ENCODE measurements at regions not wholly inside any gene's neighbourhood (a gene's known extent, or its start where the extent isn't known, plus 50 kb on each side); places are given as distances from the start of the nearest gene placed in this dataset.

DNA sequence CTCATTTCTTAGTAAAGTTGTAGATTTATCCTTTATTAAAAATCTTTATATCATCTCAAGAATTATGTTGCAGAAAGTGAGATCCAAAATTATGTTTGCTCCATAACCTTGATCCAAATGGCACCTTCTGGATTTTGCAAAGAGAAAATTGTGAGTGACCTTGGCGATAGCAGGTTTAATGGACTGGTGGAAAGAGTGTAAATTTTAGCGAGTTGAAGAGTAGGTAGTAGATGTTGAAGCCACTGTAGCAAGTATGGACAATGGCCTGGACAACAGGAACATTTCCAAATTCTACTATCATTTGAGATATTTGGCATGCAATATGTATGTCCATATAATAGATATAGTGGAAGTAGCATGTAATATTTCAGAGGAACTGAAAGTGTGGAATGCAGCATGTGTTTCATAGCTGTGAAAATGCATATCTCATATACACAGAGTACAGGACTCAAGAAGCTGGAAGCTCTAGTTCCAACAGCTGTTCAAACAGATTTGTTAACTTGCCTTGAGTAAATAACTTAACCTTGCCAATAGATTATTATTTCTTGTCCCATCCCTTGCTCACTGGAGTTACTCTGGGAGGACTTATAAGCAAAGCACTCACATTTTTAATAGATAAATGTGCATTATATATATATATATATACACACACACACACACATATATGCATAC is 152.5 kb upstream of the TLL1 start:
- no peak for DNase-seq (ENCODE audit: low spot score)

GRCh38 chr4:165721815-165722214 is 151.2 kb upstream of the TLL1 start:
- DNase-seq (ENCODE audit: low spot score), result no peak

- DNase-seq (ENCODE audit: low spot score), result no peak
Measured at GRCh38 chr4:165723051-165723795, 149.8 kb upstream of the TLL1 start.

GRCh38 chr4:165724786-165725185 is 148.3 kb upstream of the TLL1 start:
- no peak for DNase-seq (ENCODE audit: low spot score)

DNA sequence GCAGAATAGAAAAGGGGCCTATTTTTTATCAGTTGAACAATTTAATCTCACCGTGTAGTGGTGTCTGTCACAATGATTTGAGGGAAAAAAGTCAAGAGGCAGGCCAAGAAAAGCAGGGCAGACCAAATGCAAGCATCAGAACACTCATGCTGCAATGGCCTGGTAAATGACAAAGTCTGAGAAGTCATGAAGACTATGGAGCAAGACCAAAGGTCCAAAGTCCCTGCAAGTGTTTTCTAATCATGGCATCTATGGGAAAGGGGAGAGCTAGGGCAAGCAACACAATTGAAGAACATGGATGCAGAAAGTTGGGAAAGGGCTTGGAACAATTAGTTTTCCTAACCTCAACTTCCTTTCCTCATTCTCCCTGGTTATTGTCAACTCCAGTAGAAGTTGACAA is 147.7 kb upstream of the TLL1 start:
- no peak for DNase-seq (ENCODE audit: low spot score)

- no peak for DNase-seq (ENCODE audit: low spot score)
Measured at GRCh38 chr4:165726831-165727230, 146.2 kb upstream of the TLL1 start.

- DNase-seq (ENCODE audit: low spot score), result no peak
Measured at GRCh38 chr4:165737309-165737972, 135.6 kb upstream of the TLL1 start.

DNA sequence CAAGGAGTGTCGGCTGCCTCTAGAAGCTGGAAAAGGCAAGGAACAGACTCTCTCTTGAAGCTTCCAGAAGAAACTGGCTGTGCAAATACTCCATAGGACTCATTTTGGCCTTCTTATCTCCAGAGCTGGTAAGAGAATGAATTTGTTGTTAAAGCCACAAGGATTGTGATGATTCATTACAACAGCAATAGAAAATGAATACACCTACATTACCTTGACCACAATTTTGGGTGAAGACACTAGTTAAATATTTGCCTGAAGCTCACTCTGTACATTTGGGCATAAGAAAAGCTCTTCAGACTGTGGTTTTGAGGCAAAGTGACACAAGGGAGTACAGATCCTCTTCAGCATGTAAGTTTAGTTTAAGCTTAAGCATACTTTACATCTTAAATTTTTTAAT is 134.5 kb upstream of the TLL1 start:
- no peak for DNase-seq (ENCODE audit: low spot score)

DNA sequence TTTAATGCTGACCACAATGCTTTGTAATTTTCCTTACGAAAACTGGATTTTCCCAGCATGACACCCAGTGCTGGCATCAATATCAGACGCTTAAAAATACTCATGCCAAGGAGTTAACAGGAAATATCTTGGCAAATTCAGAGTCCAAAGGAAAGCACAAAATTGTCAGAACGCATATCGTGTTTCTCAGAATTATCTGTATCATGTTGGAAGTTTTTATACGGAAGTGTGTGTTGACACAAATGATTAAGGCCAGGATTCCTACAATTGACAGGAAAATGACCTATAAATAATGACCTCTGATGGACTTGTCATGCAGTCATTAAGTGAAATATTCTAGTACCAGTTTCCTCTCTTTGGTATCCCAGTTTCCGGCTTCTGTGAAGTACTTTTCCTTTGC is 132.1 kb upstream of the TLL1 start:
- DNase-seq (ENCODE audit: low spot score), result no peak

DNA sequence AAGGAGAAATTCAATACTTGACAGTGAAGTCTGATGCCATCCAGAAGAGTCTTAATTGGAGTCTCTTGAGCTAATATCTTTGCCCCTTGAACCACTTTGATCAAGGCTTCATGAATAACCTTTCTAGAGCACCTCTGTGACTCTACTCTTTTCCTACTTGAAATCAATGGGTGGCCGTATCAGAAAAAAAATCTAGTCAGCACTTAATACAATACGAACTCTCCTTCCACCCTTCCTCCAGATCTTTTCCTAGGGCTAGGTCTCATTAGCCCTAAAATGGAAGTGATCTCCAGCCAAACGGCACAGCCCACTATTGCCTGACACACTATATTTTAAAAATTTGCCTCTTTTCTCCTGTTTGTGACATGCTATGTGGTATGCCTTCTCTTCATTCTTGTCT is 129.6 kb upstream of the TLL1 start:
- no peak for DNase-seq (ENCODE audit: low spot score)

GRCh38 chr4:165744370-165744769 is 128.7 kb upstream of the TLL1 start:
- no peak for DNase-seq (ENCODE audit: low spot score)

- no peak for DNase-seq (ENCODE audit: low spot score)
Measured at GRCh38 chr4:165748321-165748720, 124.7 kb upstream of the TLL1 start.

GRCh38 chr4:165751882-165752281 is 121.2 kb upstream of the TLL1 start:
- DNase-seq (ENCODE audit: low spot score), result no peak

- DNase-seq (ENCODE audit: low spot score), result no peak
Measured at GRCh38 chr4:165754664-165755063, 118.4 kb upstream of the TLL1 start.

- no peak for DNase-seq (ENCODE audit: low spot score)
Measured at GRCh38 chr4:165756836-165757235, 116.2 kb upstream of the TLL1 start.

- no peak for DNase-seq (ENCODE audit: low spot score)
Measured at GRCh38 chr4:165757451-165757850, 115.6 kb upstream of the TLL1 start.

- no peak for DNase-seq (ENCODE audit: low spot score)
Measured at GRCh38 chr4:165758086-165758485, 115.0 kb upstream of the TLL1 start.

- no peak for DNase-seq (ENCODE audit: low spot score)
Measured at GRCh38 chr4:165760182-165760581, 112.9 kb upstream of the TLL1 start.

- DNase-seq (ENCODE audit: low spot score), result no peak
Measured at GRCh38 chr4:165761963-165762362, 111.1 kb upstream of the TLL1 start.

DNA sequence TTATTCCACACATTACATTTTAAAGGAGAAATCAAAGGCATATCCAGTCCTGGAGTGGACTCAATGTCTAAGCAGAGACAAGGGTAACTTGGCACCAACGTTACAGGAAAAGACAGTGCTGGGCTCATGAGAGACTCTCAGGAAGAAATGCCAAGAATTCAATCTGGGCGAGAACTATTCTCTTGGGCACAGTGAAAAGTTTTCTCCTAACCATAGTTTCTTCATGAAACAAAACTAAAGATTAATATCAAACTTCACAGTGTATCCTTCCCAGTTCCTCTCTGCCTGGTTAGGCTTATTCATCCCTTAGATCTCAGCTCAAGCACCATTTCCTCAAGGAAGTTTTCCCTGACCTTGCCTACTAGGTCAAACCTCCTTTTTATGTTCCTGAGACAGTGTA is 109.4 kb upstream of the TLL1 start:
- no peak for DNase-seq (ENCODE audit: low spot score)

DNA sequence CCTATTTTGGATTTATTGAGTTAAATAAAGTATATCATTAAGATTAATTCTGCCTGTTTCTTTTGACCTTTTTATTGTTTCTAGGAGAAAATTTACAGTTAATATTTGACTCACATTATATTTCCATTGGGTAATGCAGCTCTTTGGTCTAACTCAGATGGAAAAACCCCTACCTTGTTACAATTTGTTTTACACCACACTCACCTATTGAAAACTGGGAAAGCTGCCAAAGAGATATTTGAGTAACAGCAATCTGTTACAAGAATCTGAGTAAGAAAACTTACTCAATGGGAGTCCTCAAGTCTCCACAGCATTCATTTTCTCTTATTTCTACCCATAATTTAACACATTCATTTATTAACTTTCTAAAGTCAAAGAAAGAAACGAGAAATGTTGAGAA is 108.0 kb upstream of the TLL1 start:
- DNase-seq (ENCODE audit: low spot score), result no peak

DNA sequence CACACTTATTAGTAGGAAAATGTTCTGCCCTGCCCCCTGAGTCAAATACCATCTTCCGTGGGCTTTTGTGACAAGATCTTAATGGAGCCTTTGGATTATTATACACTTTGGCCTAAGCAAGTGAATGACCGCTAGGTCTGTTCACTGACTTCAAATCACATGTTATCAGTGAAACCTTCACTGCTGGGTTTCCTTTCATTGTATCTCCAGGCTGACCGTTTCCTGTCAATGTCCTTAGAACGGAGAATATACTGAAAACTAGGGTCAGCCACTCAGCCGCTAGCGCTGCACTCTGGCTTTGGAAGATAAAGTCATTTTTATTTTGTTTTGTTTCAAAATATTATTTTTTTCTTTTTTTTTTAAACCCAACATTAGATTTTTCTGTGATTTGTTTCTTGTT is 107.0 kb upstream of the TLL1 start:
- DNase-seq (ENCODE audit: low spot score), result no peak

DNA sequence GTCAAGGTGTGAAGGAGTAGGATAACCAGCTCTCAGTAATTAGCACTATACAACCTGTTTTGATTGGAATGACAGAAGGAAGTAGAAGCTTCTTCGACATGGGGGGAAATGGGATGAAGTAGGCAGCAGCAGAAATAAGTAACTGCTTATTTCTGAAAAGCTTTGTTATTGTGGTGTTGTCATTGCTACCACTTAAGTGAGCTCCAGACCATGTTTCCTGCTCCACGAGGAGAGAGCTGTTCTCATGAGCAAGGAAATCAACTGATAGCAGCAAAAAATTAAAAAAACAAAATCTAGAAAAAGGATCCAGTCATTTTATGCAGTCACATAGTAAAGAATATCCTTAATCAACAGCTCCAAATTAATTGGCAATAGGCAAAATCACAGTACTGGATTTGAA is 106.1 kb upstream of the TLL1 start:
- no peak for DNase-seq (ENCODE audit: low spot score)
